Gastrocnemius medialis (tissue), 4 donors: ENCODE measurements at regions not wholly inside any gene's neighbourhood (a gene's known extent, or its start where the extent isn't known, plus 50 kb on each side); places are given as distances from the start of the nearest gene placed in this dataset.

Source experiments
- CTCF ChIP-seq, 5 experiments: fragments of 450-650 bp in 3 of 5; fragments of 200-600 bp in 2 of 5; sonication (generic) in 2 of 5; IDR thresholded peaks in 4 of 5; conservative IDR thresholded peaks in 1 of 5; 1 replicate in 4 of 5; 2 replicates in 1 of 5; pipeline ENCODE4 v1.5.1; 2016 to 2019; ENCODE audit warnings: antibody characterized with exemption in 5 of 5, mild to moderate bottlenecking in 3 of 5, moderate library complexity in 3 of 5
- POLR2A ChIP-seq, 2 donors: fragments of 450-650 bp; IDR thresholded peaks; one replicate each; pipeline ENCODE4 v1.6.1; 2017; ENCODE audit warnings: antibody characterized with exemption in 2 of 2, mild to moderate bottlenecking in 2 of 2, moderate library complexity in 2 of 2

- TF ChIP-seq CTCF (IDR thresholded peaks at IDR 0.05 in 4 of 5, conservative IDR thresholded peaks at IDR 0.05 in 1 of 5) (no peak), POLR2A (IDR thresholded peaks at IDR 0.05) (no peak)
Measured at GRCh38 chr5:159650803-159651202, 265.5 kb upstream of the ADRA1B start.
